Heart left ventricle (tissue), 13 donors: ENCODE measurements at regions not wholly inside any gene's neighbourhood (a gene's known extent, or its start where the extent isn't known, plus 50 kb on each side); places are given as distances from the start of the nearest gene placed in this dataset.

Source experiments
- POLR2A ChIP-seq, 2 donors: fragments of 450-650 bp; IDR thresholded peaks; one replicate each; pipeline ENCODE4 v1.6.1; 2017; ENCODE audit warnings: antibody characterized with exemption in 2 of 2, mild to moderate bottlenecking in 2 of 2, moderate library complexity in 2 of 2
- TF ChIP-seq, protein P1 (sequence below), 12 donors: fragments of 200-600 bp; sonication (generic) in 4 of 12; IDR thresholded peaks; one replicate each; pipeline versions ENCODE4 v1.5.0 to v1.8.0; 2018 to 2022; ENCODE audit warnings: antibody characterized with exemption in 12 of 12, mild to moderate bottlenecking in 5 of 12
- donor health status: ischemic (EF 13 %, LVEDD 7.1; RV severe dilation, severe dysfunction).
- donor health status: DM: no; HTN: yes; CAD: no.
- donor health status: DM: no; HTN: no; CAD: no.
- donor health status: ischemic (EF 25% LVEDD 6.9; RV normal size, moderate dysfunction).
- donor health status: ischemic (EF 25% LVEDD 5.7; RV mildly dilated, moderate dysfunction).
- donor health status: ischemic (EF 35%, LVEDD 5.7; RV mildly dilated, moderate dysfunction).
- donor health status: nonischemic (EF 11% LVEDD 7.7; RV severe dilation, severe dysfunction).
- donor health status: DM: yes; HTN: yes; CAD: no.
- donor health status: PGD.
- donor health status: ischemic (EF 29% LVEDD 5.4; RV normal size, mild dysfunction).
- donor health status: nonischemic (EF 23%, LVEDD 6.1; RV moderate dilation, normal function).

GRCh38 chr3:124209426-124209825 is 217.5 kb upstream of the ROPN1 start:
- TF ChIP-seq POLR2A (IDR thresholded peaks at IDR 0.05): no peak
- TF ChIP-seq, protein P1, sequence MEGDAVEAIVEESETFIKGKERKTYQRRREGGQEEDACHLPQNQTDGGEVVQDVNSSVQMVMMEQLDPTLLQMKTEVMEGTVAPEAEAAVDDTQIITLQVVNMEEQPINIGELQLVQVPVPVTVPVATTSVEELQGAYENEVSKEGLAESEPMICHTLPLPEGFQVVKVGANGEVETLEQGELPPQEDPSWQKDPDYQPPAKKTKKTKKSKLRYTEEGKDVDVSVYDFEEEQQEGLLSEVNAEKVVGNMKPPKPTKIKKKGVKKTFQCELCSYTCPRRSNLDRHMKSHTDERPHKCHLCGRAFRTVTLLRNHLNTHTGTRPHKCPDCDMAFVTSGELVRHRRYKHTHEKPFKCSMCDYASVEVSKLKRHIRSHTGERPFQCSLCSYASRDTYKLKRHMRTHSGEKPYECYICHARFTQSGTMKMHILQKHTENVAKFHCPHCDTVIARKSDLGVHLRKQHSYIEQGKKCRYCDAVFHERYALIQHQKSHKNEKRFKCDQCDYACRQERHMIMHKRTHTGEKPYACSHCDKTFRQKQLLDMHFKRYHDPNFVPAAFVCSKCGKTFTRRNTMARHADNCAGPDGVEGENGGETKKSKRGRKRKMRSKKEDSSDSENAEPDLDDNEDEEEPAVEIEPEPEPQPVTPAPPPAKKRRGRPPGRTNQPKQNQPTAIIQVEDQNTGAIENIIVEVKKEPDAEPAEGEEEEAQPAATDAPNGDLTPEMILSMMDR (IDR thresholded peaks at IDR 0.05): no peak
